SK-N-SH treated with all-trans-retinoic acid at 6 μM for 48 hours (cell line): ENCODE measurements at regions not wholly inside any gene's neighbourhood (a gene's known extent, or its start where the extent isn't known, plus 50 kb on each side); places are given as distances from the start of the nearest gene placed in this dataset.

Experiments
- CSDC2 ChIP-seq: fragments of 250-450 bp; sonication (Bioruptor Pico); IDR thresholded peaks from 2 replicates; pipeline ENCODE4 v1.5.0; 2020; ENCODE audit warnings: mild to moderate bottlenecking, moderate library complexity
- ISL1 ChIP-seq: fragments of 250-450 bp; sonication (Bioruptor Pico); IDR thresholded peaks from 2 replicates; pipeline ENCODE4 v2.1.2; 2022; ENCODE audit warnings: mild to moderate bottlenecking, moderate library complexity
- ZC3H10 ChIP-seq: fragments of 250-450 bp; sonication (Bioruptor Pico); IDR thresholded peaks from 2 replicates; pipeline ENCODE4 v1.5.1; 2021; ENCODE audit warnings: mild to moderate bottlenecking, moderate library complexity
- ZFP30 ChIP-seq: fragments of 450-650 bp; formaldehyde crosslinking; IDR thresholded peaks from 2 replicates; pipeline ENCODE4 v1.5.0; 2022; ENCODE audit warnings: mild to moderate bottlenecking, moderate library complexity
- TF ChIP-seq, protein P1 (sequence below): fragments of 250-450 bp; sonication (Bioruptor Pico); IDR thresholded peaks from 2 replicates; pipeline ENCODE4 v1.8.0; 2020; ENCODE audit warnings: mild to moderate bottlenecking, moderate library complexity, borderline replicate concordance

- TF ChIP-seq ISL1 (CRISPR knock-in tag) (no peak), CSDC2 (CRISPR knock-in tag) (no peak), ZC3H10 (CRISPR knock-in tag) (no peak), ZFP30 (CRISPR knock-in tag) (no peak)
- TF ChIP-seq, protein P1, sequence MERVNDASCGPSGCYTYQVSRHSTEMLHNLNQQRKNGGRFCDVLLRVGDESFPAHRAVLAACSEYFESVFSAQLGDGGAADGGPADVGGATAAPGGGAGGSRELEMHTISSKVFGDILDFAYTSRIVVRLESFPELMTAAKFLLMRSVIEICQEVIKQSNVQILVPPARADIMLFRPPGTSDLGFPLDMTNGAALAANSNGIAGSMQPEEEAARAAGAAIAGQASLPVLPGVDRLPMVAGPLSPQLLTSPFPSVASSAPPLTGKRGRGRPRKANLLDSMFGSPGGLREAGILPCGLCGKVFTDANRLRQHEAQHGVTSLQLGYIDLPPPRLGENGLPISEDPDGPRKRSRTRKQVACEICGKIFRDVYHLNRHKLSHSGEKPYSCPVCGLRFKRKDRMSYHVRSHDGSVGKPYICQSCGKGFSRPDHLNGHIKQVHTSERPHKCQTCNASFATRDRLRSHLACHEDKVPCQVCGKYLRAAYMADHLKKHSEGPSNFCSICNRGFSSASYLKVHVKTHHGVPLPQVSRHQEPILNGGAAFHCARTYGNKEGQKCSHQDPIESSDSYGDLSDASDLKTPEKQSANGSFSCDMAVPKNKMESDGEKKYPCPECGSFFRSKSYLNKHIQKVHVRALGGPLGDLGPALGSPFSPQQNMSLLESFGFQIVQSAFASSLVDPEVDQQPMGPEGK (CRISPR knock-in tag): no peak
Measured at GRCh38 chr6:140560671-140561070, 1186.2 kb upstream of the CITED2 start.
